ENCODE measurements at regions not wholly inside any gene's neighbourhood (a gene's known extent, or its start where the extent isn't known, plus 50 kb on each side); places are given as distances from the start of the nearest gene placed in this dataset.

GRCh38 chr7:45456105-45456504 is 118.1 kb upstream of the ADCY1 start:
- TF ChIP-seq CTCF (conservative IDR thresholded peaks at IDR 0.05 in 1 of 2, IDR thresholded peaks at IDR 0.05 in 1 of 2; ENCODE audit: low read depth in 1 of 2, low read length in 2 of 2) (no peak), EZH2 (IDR thresholded peaks at IDR 0.05; ENCODE audit: low read length, missing control alignments) (no peak)

Data from fibroblast of lung (primary cell).